ENCODE measurements at regions not wholly inside any gene's neighbourhood (a gene's known extent, or its start where the extent isn't known, plus 50 kb on each side); places are given as distances from the start of the nearest gene placed in this dataset.

DNA sequence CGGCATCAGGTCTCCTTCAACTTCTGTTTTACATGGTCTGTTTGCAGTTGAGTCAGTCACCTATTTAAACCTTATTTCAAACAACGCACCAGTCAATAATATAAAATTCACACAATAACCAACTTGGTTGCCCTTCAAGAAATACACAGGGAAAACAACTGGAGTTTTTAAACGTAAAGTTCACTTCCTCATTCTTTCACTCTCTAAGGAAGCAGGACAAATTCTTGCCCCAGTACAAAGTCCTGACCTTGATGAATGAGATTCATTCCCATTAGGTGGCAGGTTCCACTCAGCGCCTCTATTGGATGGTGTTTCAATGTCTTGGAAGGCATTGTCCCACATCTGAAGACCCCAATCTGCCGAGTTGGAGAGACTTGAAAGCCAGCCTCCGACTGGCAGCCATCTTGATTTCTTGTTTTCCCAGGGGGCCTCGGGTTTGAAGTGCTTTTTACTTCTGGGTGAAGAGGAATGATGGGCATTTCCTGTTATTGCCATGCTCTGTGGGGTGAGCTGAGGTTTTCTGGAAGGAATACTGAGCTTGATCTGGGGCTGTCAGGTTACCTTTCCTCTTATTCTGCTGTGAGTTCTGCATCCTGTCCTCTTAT, 105.0 kb downstream of the ACER2 start:
- DNase-seq (ENCODE audit: extremely low read depth, low read depth, low spot score) = no peak

DNA sequence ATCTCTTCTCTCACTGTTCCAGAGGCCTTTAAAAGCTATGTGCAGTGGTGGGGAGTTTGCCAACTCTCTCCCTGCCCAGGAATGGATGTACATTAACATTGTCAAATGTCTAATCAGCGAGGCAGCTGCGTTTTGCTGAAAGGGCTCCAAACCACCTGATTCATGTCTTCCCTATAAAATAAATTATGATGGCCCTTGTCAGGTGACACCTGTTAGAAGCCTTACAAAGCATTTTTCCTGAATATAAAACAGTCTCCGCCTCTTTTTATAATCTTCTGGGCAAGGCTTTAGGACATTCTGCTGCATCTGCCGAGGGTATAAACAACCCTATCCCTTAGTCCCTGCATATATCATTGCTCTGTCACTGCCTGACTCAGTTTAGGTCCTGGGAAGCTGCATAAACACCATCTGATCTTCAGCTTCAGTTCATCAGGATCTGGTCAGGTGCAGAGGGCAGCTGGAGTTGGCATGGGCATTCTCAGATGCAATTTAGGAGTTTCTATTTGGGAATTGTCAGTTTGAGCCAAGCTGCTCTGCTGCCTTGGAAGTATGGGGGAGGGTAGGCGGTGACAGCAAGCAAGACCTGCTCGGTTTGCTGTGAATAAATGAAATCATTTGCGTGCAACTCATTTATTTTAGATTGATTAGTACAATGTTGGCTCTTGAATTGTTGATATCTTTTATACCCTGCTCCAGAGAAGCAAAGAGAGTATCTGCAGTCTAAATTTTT, 103.5 kb downstream of the ACER2 start:
- DNase-seq (ENCODE audit: extremely low read depth, low read depth, low spot score) = no peak

DNA sequence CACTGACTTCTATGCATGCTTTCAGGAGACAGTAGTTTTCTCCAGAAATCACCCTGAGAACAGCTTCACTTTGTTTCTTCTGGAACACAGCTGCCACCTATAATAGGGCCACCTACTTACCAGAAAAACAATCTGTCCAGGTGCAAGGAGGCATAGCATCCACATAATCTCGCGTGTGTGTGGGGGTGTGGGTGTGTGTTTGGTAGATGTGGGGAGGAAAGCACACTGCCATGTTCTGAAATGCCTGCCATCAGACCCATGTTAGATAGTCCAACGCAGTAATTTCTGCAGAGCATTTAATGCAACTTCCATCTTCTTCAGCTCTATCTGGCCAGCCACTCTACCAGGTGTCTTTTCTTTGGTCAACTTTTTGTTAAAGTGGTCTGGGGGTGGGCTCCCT, 102.9 kb downstream of the ACER2 start:
- DNase-seq (ENCODE audit: extremely low read depth, low read depth, low spot score) = no peak

DNA sequence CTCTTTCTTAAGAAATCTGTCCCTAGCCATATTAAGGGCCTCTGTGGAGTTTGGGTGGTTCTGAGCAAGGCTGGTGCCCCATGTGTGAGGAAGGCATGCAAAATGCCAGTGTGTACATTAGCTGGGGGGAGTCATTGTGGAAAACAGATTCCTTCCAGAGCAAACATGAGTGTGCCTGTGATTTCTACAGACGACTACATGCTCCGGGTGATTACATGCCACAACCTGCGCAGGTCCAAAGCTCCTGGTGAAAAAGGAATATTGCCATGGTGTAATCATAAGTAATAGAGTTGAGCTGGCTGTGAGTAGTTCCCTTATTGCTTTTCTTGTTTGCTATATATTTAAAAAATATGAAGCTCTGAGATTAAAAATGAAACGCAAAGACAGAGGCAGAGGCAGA, 102.1 kb downstream of the ACER2 start:
- no peak for DNase-seq (ENCODE audit: extremely low read depth, low read depth, low spot score)
